Islet precursor cell (in vitro differentiated cells): ENCODE measurements at regions not wholly inside any gene's neighbourhood (a gene's known extent, or its start where the extent isn't known, plus 50 kb on each side); places are given as distances from the start of the nearest gene placed in this dataset.

ENCODE experiments used
- DNase-seq: peaks from one replicate; pipeline ENCODE4 v3.0.0-alpha.2; 2018

- DNase-seq: no peak
Measured at GRCh38 chr11:109109150-109109549, 312.8 kb upstream of the C11orf87 start.

- DNase-seq: no peak
Measured at GRCh38 chr11:109109571-109110315, 312.2 kb upstream of the C11orf87 start.

GRCh38 chr11:109112261-109112660 lies 309.7 kb upstream of the C11orf87 start:
- DNase-seq: no peak

GRCh38 chr11:109112821-109113280 lies 309.1 kb upstream of the C11orf87 start:
- DNase-seq: no peak

GRCh38 chr11:109120341-109120740 lies 301.6 kb upstream of the C11orf87 start:
- no peak for DNase-seq

GRCh38 chr11:109121173-109121932 lies 300.6 kb upstream of the C11orf87 start:
- DNase-seq: no peak

GRCh38 chr11:109123816-109124787 lies 297.9 kb upstream of the C11orf87 start:
- DNase-seq: peak; percentile 67

GRCh38 chr11:109130910-109131309 lies 291.1 kb upstream of the C11orf87 start:
- DNase-seq: no peak

- no peak for DNase-seq
Measured at GRCh38 chr11:109132539-109132938, 289.5 kb upstream of the C11orf87 start.

GRCh38 chr11:109133159-109133558 lies 288.8 kb upstream of the C11orf87 start:
- DNase-seq: no peak

GRCh38 chr11:109135627-109136026 lies 286.4 kb upstream of the C11orf87 start:
- no peak for DNase-seq

- DNase-seq: no peak
Measured at GRCh38 chr11:109138196-109138595, 283.8 kb upstream of the C11orf87 start.

GRCh38 chr11:109140426-109140825 lies 281.6 kb upstream of the C11orf87 start:
- DNase-seq: no peak

GRCh38 chr11:109140857-109141515 lies 281.0 kb upstream of the C11orf87 start:
- DNase-seq: no peak

GRCh38 chr11:109145287-109145686 lies 276.7 kb upstream of the C11orf87 start:
- DNase-seq: no peak

- no peak for DNase-seq
Measured at GRCh38 chr11:109147726-109148125, 274.3 kb upstream of the C11orf87 start.

GRCh38 chr11:109148669-109149068 lies 273.3 kb upstream of the C11orf87 start:
- no peak for DNase-seq

GRCh38 chr11:109150581-109150980 lies 271.4 kb upstream of the C11orf87 start:
- peak; percentile 61 for DNase-seq

GRCh38 chr11:109153836-109154235 lies 268.2 kb upstream of the C11orf87 start:
- no peak for DNase-seq

GRCh38 chr11:109155291-109155690 lies 266.7 kb upstream of the C11orf87 start:
- no peak for DNase-seq

- DNase-seq: no peak
Measured at GRCh38 chr11:109165035-109165434, 257.0 kb upstream of the C11orf87 start.

- DNase-seq: no peak
Measured at GRCh38 chr11:109166441-109166840, 255.5 kb upstream of the C11orf87 start.
